Naive thymus-derived CD4-positive, alpha-beta T cell (primary cell): ENCODE measurements at regions not wholly inside any gene's neighbourhood (a gene's known extent, or its start where the extent isn't known, plus 50 kb on each side); places are given as distances from the start of the nearest gene placed in this dataset.

Experiments
- ATAC-seq: fragments of 150-1000 bp; cut with Tn5 transposase; 2 replicates; pipeline ENCODE4 v1.10.0; 2021; ENCODE audit warnings: mild to moderate bottlenecking, moderate library complexity
- CTCF ChIA-PET: fragments of 350-600 bp; sonication (Branson Sonifier 250); formaldehyde crosslinking; loops from one replicate; lab custom pipeline; 2021; ENCODE audit warnings: antibody characterized with exemption; lab: Charles Lee
- POLR2A ChIA-PET: fragments of 350-600 bp; sonication (Branson Sonifier 250); formaldehyde crosslinking; loops from one replicate; lab custom pipeline; 2021; ENCODE audit warnings: antibody characterized with exemption, inconsistent platforms; lab: Charles Lee
- DNase-seq, 9 donors: peaks; one replicate each; pipeline versions ENCODE4 v3.0.0 to v3.0.0-alpha.2; 2020 to 2022; ENCODE audit warnings: mixed read lengths in 1 of 9
- H3K27ac ChIP-seq: one replicate; pipeline ENCODE4 v1.7.0; 2013; ENCODE audit warnings: mild to moderate bottlenecking, low read depth, low read length, moderate library complexity
- H3K27me3 ChIP-seq, 2 donors: one replicate each; pipeline ENCODE4 v1.7.0; 2013; ENCODE audit warnings: low read length in 2 of 2, mild to moderate bottlenecking in 2 of 2, moderate library complexity in 2 of 2; ENCODE audit not compliant: control insufficient read depth in 2 of 2, insufficient read depth in 2 of 2
- H3K36me3 ChIP-seq, 3 experiments: 1 replicate in 2 of 3; 2 replicates in 1 of 3; pipeline ENCODE4 v1.7.0; 2013; ENCODE audit warnings: low read length in 3 of 3, mild to moderate bottlenecking in 3 of 3, moderate library complexity in 1 of 3; ENCODE audit not compliant: insufficient read depth in 3 of 3, control insufficient read depth in 2 of 3
- H3K4me1 ChIP-seq, 2 donors: one replicate each; pipeline ENCODE4 v1.7.0; 2013; ENCODE audit warnings: low read length in 2 of 2, mild to moderate bottlenecking in 2 of 2, moderate library complexity in 1 of 2; ENCODE audit not compliant: control insufficient read depth in 2 of 2, insufficient read depth in 2 of 2
- H3K4me3 ChIP-seq: 2 replicates; pipeline ENCODE4 v1.7.0; 2013; ENCODE audit warnings: mild to moderate bottlenecking, low read length
- H3K9me3 ChIP-seq, 3 experiments: 1 replicate in 2 of 3; 2 replicates in 1 of 3; pipeline ENCODE4 v1.7.0; 2013; ENCODE audit warnings: low read length in 3 of 3; ENCODE audit not compliant: control insufficient read depth in 2 of 3
- H3K27ac Mint-ChIP-seq, 9 donors: one replicate each; pipeline ENCODE4 v1.8.0; 2020 to 2022; ENCODE audit warnings: mixed read lengths in 9 of 9, mild to moderate bottlenecking in 8 of 9, moderate library complexity in 5 of 9, inconsistent platforms in 2 of 9
- H3K27me3 Mint-ChIP-seq, 5 donors: one replicate each; pipeline ENCODE4 v1.8.0; 2021 to 2022; ENCODE audit warnings: mixed read lengths in 5 of 5, mild to moderate bottlenecking in 1 of 5
- H3K36me3 Mint-ChIP-seq, 5 donors: one replicate each; pipeline ENCODE4 v1.8.0; 2020 to 2022; ENCODE audit warnings: mixed read lengths in 5 of 5, mild to moderate bottlenecking in 3 of 5, inconsistent platforms in 1 of 5
- H3K4me1 Mint-ChIP-seq, 7 donors: one replicate each; pipeline ENCODE4 v1.8.0; 2020 to 2022; ENCODE audit warnings: mixed read lengths in 7 of 7, mild to moderate bottlenecking in 3 of 7, inconsistent platforms in 1 of 7
- H3K4me3 Mint-ChIP-seq, 10 donors: one replicate each; pipeline ENCODE4 v1.8.0; 2020 to 2022; ENCODE audit warnings: mild to moderate bottlenecking in 10 of 10, mixed read lengths in 10 of 10, moderate library complexity in 6 of 10, inconsistent platforms in 2 of 10
- H3K9me3 Mint-ChIP-seq, 11 donors: one replicate each; pipeline ENCODE4 v1.8.0; 2020 to 2022; ENCODE audit warnings: mixed read lengths in 11 of 11, mild to moderate bottlenecking in 4 of 11, inconsistent platforms in 1 of 11, moderate library complexity in 1 of 11
- intact Hi-C, 2 donors: fragments of 100-400 bp; cut with micrococcal nuclease; formaldehyde crosslinking; loops; one replicate each; pipeline ENCODE4 v1.15.1; 2023

- H3K27me3 Mint-ChIP-seq: no peaks in the 10 kb centered on the region
- H3K36me3 ChIP-seq: no peaks in the 10 kb centered on the region
- H3K27me3 ChIP-seq: no peaks in the 10 kb centered on the region
- no peaks in the 10 kb centered on the region for H3K4me1 Mint-ChIP-seq
- DNase-seq: no peak
- POLR2A ChIA-PET: no interaction called here
- no peak overlapping the region for H3K4me3 ChIP-seq
- H3K27ac ChIP-seq: no peak overlapping the region
- no peaks in the 10 kb centered on the region for H3K4me1 ChIP-seq
- H3K9me3 Mint-ChIP-seq: peaks cover 0 to 22% (median 8%) of the 10 kb centered on the region in 11 donors
- H3K9me3 ChIP-seq: no peaks in the 10 kb centered on the region
- CTCF ChIA-PET: no interaction called here
- intact Hi-C loops: no loop called here
- peaks cover 0 to 4% (median 0%) of the 10 kb centered on the region in 5 donors for H3K36me3 Mint-ChIP-seq
- H3K4me3 Mint-ChIP-seq: no peak overlapping the region
- no peak overlapping the region for H3K27ac Mint-ChIP-seq
- ATAC-seq: no peak
Measured at GRCh38 chr10:109149666-109150350, 773.5 kb downstream of the XPNPEP1 start.

GRCh38 chr10:109127363-109127762 is 795.9 kb downstream of the XPNPEP1 start:
- no peak overlapping the region for H3K27ac ChIP-seq
- H3K27me3 ChIP-seq: no peaks in the 10 kb centered on the region
- Mint-ChIP-seq H3K36me3 (no peaks in the 10 kb centered on the region), H3K9me3 (peaks cover 0 to 7% (median 1%) of the 10 kb centered on the region in 11 donors), H3K4me1 (no peaks in the 10 kb centered on the region), H3K27me3 (no peaks in the 10 kb centered on the region), H3K27ac (no peak overlapping the region), H3K4me3 (no peak overlapping the region)
- no peaks in the 10 kb centered on the region for H3K4me1 ChIP-seq
- no peak overlapping the region for H3K4me3 ChIP-seq
- POLR2A ChIA-PET: no interaction called here
- H3K9me3 ChIP-seq: no peaks in the 10 kb centered on the region
- CTCF ChIA-PET: no interaction called here
- DNase-seq (no peak), ATAC-seq (no peak)
- no peaks in the 10 kb centered on the region for H3K36me3 ChIP-seq
- intact Hi-C loops: no loop called here

- Mint-ChIP-seq H3K4me3 (no peak overlapping the region), H3K27ac (no peak overlapping the region), H3K9me3 (peaks cover 0 to 7% (median 3%) of the 10 kb centered on the region in 11 donors), H3K27me3 (no peaks in the 10 kb centered on the region), H3K36me3 (no peaks in the 10 kb centered on the region), H3K4me1 (no peaks in the 10 kb centered on the region)
- no peak overlapping the region for H3K27ac ChIP-seq
- ATAC-seq (no peak), DNase-seq (no peak)
- H3K4me1 ChIP-seq: no peaks in the 10 kb centered on the region
- no peaks in the 10 kb centered on the region for H3K36me3 ChIP-seq
- H3K27me3 ChIP-seq: no peaks in the 10 kb centered on the region
- no peak overlapping the region for H3K4me3 ChIP-seq
- CTCF ChIA-PET: no interaction called here
- POLR2A ChIA-PET: no interaction called here
- H3K9me3 ChIP-seq: no peaks in the 10 kb centered on the region
- intact Hi-C loops: no loop called here
Measured at GRCh38 chr10:109126541-109126940, 796.8 kb downstream of the XPNPEP1 start.

GRCh38 chr10:109126016-109126415 is 797.3 kb downstream of the XPNPEP1 start:
- H3K4me1 ChIP-seq: no peaks in the 10 kb centered on the region
- Mint-ChIP-seq H3K9me3 (peaks cover 0 to 7% (median 3%) of the 10 kb centered on the region in 11 donors), H3K36me3 (no peaks in the 10 kb centered on the region), H3K27me3 (no peaks in the 10 kb centered on the region), H3K27ac (no peak overlapping the region), H3K4me3 (no peak overlapping the region), H3K4me1 (no peaks in the 10 kb centered on the region)
- no peaks in the 10 kb centered on the region for H3K9me3 ChIP-seq
- no peak for ATAC-seq
- H3K27me3 ChIP-seq: no peaks in the 10 kb centered on the region
- H3K27ac ChIP-seq: no peak overlapping the region
- H3K36me3 ChIP-seq: no peaks in the 10 kb centered on the region
- no peak for DNase-seq
- ChIA-PET POLR2A (no interaction called here), CTCF (no interaction called here)
- intact Hi-C loops: no loop called here
- H3K4me3 ChIP-seq: no peak overlapping the region

- no peaks in the 10 kb centered on the region for H3K4me1 ChIP-seq
- no peak overlapping the region for H3K4me3 ChIP-seq
- ChIA-PET CTCF (no interaction called here), POLR2A (no interaction called here)
- H3K27ac ChIP-seq: no peak overlapping the region
- ATAC-seq: no peak
- no peak overlapping the region for H3K27ac Mint-ChIP-seq
- intact Hi-C loops: no loop called here
- no peaks in the 10 kb centered on the region for H3K27me3 ChIP-seq
- no peak overlapping the region for H3K4me3 Mint-ChIP-seq
- H3K36me3 ChIP-seq: no peaks in the 10 kb centered on the region
- H3K36me3 Mint-ChIP-seq: no peaks in the 10 kb centered on the region
- H3K9me3 ChIP-seq: no peaks in the 10 kb centered on the region
- H3K9me3 Mint-ChIP-seq: peaks cover 1 to 15% (median 9%) of the 10 kb centered on the region in 11 donors
- no peak for DNase-seq
- H3K27me3 Mint-ChIP-seq: no peaks in the 10 kb centered on the region
- no peaks in the 10 kb centered on the region for H3K4me1 Mint-ChIP-seq
Measured at GRCh38 chr10:109115179-109115578, 808.1 kb downstream of the XPNPEP1 start.

- Histone ChIP-seq H3K9me3 (no peaks in the 10 kb centered on the region), H3K27ac (no peak overlapping the region), H3K36me3 (no peaks in the 10 kb centered on the region), H3K4me3 (no peak overlapping the region), H3K4me1 (no peaks in the 10 kb centered on the region), H3K27me3 (no peaks in the 10 kb centered on the region)
- peaks cover 0 to 20% (median 11%) of the 10 kb centered on the region in 11 donors for H3K9me3 Mint-ChIP-seq
- DNase-seq (no peak), ATAC-seq (no peak)
- ChIA-PET CTCF (no interaction called here), POLR2A (no interaction called here)
- H3K4me1 Mint-ChIP-seq: no peaks in the 10 kb centered on the region
- no peaks in the 10 kb centered on the region for H3K27me3 Mint-ChIP-seq
- H3K36me3 Mint-ChIP-seq: no peaks in the 10 kb centered on the region
- no peak overlapping the region for H3K4me3 Mint-ChIP-seq
- intact Hi-C loops: no loop called here
- no peak overlapping the region for H3K27ac Mint-ChIP-seq
Measured at GRCh38 chr10:109114579-109114978, 808.7 kb downstream of the XPNPEP1 start.

- Histone ChIP-seq H3K4me1 (no peaks in the 10 kb centered on the region), H3K36me3 (no peaks in the 10 kb centered on the region), H3K9me3 (no peaks in the 10 kb centered on the region), H3K4me3 (no peak overlapping the region), H3K27ac (no peak overlapping the region), H3K27me3 (no peaks in the 10 kb centered on the region)
- no peak for ATAC-seq
- DNase-seq: no peak
- peaks cover 0 to 21% (median 2%) of the 10 kb centered on the region in 11 donors for H3K9me3 Mint-ChIP-seq
- no peaks in the 10 kb centered on the region for H3K27me3 Mint-ChIP-seq
- CTCF ChIA-PET: no interaction called here
- no peaks in the 10 kb centered on the region for H3K4me1 Mint-ChIP-seq
- POLR2A ChIA-PET: no interaction called here
- no peak overlapping the region for H3K4me3 Mint-ChIP-seq
- intact Hi-C loops: no loop called here
- no peak overlapping the region for H3K27ac Mint-ChIP-seq
- no peaks in the 10 kb centered on the region for H3K36me3 Mint-ChIP-seq
Measured at GRCh38 chr10:109106604-109107003, 816.7 kb downstream of the XPNPEP1 start.
